GM18520 (cell line): ENCODE measurements at regions not wholly inside any gene's neighbourhood (a gene's known extent, or its start where the extent isn't known, plus 50 kb on each side); places are given as distances from the start of the nearest gene placed in this dataset.
"Not testable (repeated sequence)": the region's sequence is repeated elsewhere in the genome, so short reads cannot be mapped to it uniquely, and the experiment has no call there.

Source experiments
- ATAC-seq: cut with Tn5 transposase; IDR thresholded peaks from one replicate; pipeline ENCODE4 v1.9.1; 2021; ENCODE audit not compliant: unreplicated experiment

DNA sequence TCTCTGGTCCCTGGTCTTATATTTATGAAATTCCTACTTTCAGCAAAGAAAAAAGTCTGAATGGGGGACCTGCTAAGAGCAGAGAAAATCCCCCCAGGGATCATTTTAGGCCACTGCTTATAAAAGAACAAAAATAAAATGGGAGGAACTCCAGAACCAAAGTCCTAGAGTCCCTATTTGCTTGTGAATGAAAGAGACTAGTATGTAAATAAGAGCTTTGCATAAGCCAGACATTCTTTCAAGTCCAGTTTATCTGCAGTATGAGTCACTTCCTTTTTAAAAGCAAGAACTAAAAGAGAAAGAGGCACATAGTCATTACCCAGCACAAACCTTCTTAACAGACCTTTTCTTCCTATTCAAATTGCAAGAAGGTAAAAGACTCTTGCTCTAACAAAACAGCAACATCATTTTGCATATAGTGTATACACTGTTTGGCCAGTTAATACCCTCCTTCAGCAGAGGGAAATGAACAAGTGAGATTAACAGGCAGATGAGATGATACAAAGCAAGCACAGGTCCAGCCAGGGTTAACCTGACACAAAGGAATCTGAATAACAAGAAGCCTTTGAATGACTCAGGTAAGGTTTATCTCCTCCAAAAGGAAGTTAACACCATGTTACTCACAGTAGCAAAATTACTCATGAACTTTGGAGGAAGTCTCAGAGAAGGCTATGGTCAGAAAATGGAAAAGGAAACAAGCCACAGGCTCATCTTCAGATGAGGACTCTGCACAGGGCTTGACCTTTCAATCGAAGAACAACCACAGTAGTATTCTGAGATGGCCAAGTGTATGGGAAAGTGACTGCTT is 87.3 kb downstream of the PHLDA1 start:
- peak; percentile 82 for ATAC-seq

DNA sequence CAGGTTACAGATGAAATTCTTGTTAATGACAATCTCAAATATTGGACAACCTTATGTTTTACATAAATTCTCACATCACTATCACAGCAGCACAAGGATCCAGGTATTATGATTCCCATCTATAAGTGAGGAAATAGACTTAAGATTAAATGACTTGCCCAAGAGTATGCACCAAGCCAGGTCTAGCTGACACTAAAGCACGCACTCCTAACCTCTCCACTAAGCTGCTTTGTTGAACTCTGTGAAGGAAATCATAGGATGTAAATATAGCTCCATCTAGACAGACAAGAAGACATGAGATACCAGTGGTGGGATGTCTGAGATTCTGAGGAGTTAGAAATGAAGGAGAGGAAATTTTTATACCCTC is 87.9 kb downstream of the PHLDA1 start:
- no peak for ATAC-seq

DNA sequence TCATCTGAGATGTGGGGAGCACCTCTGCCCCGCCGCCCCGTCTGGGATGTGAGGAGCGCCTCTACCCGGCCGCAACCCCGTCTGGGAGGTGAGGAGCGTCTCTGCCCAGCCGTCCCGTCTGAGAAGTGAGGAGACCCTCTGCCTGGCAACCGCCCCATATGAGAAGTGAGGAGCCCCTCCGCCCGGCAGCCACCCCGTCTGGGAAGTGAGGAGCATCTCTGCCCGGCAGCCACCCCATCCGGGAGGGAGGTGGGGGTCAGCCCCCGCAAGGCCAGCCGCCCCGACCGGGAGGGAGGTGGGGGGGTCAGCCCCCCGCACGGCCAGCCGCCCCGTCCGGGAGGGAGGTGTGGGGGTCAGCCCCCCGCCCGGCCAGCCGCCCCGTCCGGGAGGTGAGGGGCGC is 89.9 kb downstream of the PHLDA1 start:
- ATAC-seq: not testable (repeated sequence)

DNA sequence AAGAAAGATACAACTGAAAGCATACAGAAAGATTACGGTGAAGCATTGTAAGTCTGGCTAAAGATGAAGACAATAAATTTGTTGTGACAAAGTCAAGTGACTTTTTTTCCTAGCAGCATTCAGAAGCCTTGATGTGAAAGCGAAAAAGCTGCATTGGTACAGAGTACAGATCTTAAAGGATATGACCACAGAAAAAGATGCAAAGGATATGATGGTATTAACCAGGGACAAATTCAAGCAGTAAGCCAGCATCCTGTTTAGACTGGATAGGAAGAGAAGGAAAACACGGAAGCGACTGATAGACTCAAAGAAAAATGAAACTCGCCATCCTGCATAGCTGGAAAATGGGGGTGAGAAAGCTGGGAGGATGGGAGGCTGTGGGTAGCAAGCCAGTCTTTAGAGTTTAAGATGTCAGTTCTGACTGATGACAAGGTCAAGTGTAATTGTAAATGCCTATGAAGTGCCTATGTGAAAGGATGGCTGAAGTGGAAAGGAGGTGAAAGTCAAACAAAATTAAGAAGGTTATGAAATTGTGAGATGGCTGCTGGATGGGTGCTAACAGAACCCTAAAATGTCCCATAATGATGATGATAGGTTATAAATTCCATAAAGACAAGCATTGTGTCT is 92.4 kb downstream of the PHLDA1 start:
- ATAC-seq: no peak

DNA sequence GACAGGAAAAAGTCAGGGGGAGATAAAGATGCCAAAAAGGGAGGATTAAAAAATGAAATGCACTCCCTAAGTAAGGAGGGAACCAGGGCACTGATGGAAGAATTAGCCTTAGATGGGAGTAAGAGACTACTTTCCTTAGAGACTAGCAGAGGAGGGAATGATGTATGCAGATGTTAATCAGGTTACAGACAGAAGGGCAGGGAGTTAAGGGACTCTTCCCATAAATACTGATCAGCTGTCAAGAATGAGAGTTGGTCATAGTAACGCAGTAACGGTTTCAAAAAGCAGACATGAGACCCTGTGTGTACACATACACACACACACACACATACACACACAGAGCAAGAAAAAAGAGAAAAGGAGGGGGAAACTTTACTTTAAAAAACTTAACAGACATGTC is 93.4 kb downstream of the PHLDA1 start:
- no peak for ATAC-seq

DNA sequence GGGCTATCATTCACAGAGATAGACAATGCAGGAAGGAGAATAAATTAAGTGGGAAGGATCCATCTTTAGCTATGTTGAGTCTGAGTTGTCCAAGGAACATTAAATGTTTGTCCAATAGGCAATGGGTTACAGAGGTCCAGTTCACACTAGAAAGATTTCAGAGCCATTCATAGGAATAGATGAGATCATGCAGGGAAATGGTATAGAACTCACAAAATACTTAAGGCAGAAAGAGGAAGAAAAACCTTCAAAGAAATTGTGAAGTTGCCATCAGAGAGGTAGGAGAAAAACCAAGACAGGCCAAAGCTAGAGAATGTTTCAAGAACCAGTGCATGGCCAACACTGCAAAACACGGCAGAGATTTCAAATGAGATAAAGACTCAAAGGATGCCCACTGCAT is 94.1 kb downstream of the PHLDA1 start:
- no peak for ATAC-seq

DNA sequence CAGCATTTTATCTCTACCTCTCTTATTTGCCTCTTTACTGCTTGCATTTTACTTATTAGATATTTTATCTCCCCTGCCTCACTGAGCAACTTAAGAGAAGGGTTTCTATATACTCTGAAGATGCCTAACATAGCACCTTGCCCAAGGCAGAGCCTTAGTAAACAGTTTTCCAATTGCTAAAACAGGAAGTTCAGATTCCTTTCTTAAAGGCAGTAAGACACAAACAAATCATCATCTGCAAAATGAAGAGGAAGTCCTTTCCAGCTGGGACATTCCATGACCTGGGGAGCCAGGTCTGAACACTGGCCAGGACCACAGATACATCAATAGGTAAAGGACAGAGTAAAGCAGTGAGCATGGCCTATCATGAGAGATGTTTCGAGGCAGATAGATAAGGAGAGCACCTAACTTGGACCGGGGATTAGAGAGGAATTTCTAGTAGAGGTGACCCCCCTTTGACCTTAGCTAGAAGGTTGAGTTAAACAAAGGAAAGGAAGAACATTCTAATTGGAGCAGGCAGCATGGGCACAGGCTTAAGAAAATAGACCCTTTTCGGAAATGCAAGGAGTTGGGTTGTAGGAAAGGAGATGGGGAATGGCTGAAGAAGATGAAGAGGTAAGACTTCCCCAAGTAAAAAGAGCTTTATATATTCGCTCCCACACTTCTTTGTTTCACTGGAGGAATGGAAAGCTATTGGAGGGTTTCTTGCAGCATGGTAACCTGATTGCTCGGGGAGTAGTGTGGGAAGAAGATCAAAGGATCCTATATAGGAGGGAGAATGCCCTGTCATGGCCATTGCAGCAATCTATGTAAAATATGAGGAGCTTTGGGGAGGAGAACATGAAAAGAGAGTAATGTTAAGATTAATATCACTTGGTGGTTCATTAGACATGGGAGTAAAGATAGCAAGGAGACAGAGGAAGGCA is 94.8 kb downstream of the PHLDA1 start:
- ATAC-seq: no peak

DNA sequence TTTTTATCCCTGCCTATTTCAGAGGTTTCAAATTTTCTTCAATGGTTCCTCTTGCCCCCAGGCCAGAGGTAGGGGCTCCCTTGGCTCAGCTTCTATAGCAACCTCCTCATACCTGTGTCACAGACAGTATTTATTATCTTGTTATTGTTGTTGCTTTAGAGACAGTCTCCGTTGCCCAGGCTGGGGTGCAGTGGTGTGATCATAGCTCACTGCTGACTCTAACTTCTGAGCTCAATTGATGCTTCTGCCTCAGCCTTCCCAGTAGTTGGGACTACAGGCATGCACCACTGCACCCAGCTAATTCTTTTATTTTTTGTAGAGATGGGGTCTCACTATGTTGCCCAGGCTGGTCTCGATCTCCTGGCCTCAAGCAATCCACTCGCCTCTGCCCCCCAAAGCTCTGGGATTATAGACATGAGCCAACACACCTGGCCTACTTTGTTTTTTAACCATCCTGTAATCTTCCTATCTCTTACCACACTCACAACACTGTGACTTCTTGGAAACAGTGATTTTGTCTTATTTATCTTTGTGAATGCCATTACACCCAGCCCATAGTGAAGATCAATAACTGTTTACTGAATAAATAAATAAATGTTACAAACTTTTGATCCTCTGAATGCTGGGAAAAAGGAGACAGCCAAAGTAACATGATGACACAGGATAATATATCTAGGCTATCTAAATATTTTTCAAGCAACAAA is 95.9 kb downstream of the PHLDA1 start:
- ATAC-seq: no peak

DNA sequence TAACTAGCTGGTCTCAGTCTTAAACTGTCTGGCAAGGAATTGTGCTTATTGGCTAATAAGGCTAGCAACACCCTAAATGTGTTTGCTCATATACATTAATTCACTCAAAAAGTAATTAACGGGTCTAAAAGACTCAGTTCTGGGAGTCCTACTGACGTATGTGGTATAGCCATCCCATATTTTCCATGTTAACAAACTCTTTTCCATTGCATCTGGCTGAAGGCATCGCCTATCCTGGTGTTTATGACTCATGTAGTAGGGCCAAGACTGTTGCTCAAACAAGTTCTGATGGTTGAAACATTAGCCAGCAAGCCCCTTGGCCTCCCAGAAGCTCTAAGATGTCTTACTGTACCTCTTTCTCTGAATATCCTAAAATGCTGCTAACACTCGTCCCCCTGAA is 98.5 kb downstream of the PHLDA1 start:
- ATAC-seq: no peak

DNA sequence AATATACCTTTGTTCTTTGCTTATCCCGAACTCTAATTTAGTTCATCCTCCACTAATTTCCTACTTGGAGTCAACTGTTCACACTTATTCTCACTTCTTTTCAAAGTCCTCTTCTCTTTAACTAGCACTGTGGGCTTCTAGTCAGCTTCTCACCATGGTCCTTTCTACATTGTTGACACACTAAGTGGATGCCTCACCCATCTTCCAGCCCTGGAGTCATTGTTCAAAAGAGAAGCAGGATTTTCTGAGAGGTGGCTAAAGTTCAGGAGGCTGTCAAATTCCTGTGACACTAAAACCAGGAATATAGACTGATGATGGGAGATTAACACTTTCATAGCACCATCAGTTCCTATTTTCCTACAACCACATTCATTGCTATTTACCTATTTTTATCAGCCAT is 99.3 kb downstream of the PHLDA1 start:
- no peak for ATAC-seq

DNA sequence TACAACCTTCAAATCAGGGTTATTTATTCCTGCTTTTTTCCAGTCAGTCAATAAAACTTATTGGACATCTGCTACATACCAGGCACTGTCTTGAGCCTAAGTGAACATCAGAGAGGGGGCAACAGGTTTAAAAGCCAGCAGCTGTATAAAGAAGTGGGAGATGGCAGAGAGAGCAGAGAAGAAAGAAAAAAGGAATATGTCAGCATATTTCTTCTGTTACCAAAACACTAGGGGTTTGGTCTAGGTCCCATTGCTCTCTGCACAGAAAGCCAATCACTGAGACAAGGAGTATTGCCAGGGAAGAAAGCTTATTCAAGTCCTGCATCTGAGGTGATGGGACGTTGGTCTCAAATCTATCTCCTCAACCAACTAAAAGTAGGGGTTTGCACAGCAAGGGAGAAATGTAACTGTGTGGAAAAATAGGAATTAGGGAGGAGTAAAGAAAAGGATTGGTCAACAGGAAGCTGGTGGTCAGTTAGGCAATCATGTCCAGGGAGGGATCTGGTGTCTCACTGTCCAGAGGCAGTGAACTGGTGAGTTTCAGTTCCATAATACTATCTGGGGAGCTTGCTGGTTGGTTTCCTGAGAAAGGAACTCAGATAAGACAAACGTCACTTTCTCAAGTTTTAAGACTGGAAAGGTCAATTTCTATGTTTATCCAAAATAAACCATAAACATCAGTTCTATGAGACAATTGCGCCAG is 107.5 kb downstream of the PHLDA1 start:
- ATAC-seq: no peak

DNA sequence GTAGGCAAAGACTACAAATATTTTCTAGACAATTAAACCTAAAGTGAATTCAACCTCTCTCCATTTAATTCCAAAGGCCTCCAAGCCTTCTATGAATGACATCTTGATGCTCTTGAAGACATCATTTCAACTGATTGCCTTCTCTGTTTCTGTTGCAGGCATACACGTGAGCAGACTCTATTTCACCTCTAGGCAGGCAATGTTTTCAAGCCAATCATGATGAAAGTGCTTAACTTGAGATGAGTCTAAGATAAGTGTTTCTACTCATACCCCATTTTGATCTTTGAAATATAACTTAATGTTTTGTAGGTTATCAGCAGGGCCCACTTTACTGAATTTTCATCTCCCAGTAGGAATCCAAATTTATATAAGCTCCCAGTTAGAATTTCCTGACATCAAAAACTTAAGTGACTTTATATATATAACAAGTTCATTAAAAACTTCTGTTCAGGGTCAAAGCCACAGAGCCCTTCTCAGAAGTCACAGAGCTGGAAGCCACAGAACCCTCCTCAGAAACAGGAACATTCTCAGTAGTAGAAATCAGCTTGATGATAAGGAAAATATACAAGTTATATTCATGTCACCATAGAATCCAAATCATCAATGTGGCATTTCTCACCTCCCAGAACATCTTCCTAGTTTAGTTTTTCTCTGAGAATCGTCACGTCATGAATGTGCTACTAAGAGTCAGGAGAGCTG is 108.5 kb downstream of the PHLDA1 start:
- no peak for ATAC-seq

DNA sequence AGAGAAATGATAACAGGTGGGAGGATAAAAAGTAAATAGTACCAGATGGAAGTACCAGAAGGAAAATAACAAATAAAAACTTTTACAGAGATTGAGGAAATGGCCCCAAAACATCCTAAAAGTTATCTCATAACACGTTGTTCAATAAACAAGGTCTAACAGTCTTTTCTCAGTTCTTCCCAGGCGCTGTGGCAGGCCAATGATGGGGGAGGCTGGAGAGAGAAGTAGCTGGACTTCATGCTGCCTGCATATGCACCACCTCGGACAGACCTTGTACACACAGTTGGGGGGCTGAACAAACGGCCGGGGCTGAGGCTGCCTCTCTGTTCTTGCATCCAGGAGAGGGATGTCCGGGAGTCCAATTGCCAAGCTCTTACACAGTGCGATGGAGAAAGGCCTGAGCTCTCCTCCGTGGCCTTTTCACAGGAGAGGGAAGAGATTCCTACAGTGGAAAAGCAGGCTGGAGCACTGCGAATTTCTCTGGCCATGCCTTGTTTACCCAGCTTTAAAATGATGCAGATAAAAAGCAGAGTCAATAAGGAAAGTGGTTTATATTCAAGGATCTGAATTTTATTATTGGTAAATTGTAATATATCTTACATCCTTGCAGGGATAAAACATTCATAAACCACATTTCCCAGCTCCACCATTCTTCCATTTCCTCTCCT is 109.8 kb downstream of the PHLDA1 start:
- no peak for ATAC-seq

DNA sequence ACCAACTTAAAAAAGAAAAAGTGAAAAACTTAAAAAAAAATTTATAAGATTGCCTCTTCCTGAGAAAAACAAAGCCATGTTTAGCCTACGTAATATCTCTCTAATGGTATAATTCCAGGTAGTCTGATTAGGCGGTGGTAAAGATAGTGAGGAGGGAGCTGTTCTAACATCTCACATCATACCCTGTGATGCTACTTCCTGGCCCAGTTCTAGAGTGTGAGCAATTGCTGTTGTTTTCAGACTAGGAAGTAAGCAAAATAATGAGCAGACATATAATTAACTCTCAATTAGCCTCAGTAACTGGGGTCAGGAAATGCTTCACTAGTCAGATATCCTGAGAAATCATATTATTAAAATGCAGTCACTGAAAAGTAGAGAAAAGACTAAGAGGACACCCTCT is 113.9 kb downstream of the PHLDA1 start:
- ATAC-seq: no peak

DNA sequence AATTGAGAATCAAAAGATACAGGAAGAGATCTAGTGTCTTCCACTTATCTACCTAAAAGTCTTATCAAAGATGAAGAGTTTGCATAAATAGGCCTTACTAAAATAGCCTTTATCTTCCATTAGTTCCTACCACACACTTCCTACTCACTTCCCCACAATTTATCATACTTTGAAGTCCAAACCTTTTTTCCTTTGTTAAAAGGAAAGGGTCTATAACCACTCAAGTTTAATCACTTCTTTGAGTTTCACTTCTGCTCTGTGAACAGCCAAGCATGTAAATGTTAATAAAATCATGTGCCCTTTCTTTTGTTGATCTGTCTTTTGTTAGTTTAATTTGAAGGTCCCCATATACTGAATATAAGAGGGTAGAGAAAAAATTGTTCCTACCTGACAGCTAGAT is 114.5 kb downstream of the PHLDA1 start:
- ATAC-seq: no peak

DNA sequence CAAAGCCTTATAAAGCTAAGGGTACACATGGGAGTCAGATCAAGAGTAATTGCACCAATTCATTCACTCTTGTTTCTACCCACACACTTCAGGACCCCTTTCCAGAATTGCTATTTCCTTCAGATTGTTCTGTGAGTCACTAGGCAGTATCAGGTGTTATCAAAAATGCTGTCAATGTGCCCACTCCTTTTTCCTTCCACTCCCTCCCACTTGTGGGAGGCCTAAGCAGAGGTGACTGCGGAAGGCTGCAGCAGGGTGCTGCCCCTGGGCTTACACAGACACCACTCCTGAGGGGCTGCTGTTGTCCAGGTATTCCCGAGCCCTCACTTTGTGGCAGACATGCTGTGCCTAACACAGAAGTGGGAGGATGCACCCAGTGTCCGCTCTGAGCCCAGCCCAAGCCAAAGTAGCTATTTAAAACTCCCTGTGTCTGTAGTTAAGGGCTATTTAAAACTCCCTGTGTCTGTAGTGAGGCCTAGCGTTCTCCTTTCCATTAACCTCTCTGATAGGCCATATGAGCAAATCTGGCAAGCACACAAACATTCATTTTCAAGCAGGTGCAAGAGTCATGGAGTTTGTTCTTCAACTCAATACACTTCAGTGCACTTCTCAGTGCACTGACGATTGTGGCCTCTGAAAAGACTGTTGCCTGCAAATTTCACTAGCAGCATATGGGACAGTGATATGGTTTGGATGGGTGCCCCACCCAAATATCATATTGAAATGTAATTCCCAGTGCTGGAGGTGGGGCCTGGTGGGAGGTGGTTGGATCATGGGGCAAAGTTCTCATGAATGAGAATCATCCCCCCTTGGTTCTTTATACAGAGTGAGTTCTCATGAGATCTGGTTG is 117.8 kb downstream of the PHLDA1 start:
- no peak for ATAC-seq

DNA sequence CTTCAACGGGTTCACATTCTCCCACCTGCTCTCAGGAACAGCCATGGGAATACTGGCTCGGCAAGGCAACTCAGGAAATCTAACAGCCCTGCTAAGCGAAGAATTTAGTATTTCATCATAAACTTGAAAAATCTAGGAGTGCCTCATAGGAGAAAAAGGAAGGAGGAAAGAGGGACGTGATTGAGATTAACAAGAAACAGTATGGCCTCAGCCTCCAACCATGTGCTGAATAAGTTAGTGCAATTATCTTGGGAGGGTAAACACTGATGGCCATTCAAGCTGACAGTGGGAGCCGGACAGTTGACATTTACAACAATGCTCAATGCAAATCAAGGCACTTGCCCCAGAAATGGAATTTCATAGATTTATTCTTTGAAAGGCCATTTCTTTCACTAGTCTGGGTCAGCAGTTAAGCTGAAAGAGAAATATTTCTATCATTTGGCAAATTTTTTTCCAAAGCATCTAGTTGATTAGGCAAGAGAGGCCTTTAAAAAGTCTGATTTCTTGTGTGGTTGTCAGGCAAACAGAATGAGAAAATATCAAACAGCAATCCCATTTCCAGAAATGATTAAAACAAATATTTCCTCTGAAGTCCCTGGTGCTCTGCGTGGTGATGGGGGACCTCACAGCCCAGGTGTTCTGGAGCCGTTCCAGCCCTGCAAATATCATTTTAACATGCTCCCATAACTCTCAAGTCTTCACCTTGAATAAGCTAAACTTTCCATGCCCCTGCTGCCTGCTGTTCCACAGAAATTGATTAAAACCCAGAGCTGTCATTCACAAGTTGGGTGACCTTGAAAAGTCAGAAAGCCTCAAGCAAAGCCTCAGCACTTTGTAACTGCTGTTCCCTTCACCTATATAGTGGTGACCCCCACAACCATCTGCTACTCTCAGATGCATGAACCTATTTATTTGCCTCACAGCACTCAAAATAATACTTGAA is 121.6 kb downstream of the PHLDA1 start:
- no peak for ATAC-seq
